HEK293 (cell line): ENCODE measurements at regions not wholly inside any gene's neighbourhood (a gene's known extent, or its start where the extent isn't known, plus 50 kb on each side); places are given as distances from the start of the nearest gene placed in this dataset.

ENCODE experiments used
- CTCF ChIA-PET: fragments of 350-600 bp; formaldehyde crosslinking; extraction: SDS; loops from one replicate; lab custom pipeline; 2021; ENCODE audit warnings: antibody characterized with exemption; lab: Yijun Ruan, JAX
- POLR2A ChIA-PET: fragments of 300-600 bp; formaldehyde crosslinking; extraction: SDS; loops from one replicate; lab custom pipeline; 2020; ENCODE audit warnings: antibody characterized with exemption, inconsistent platforms; lab: Yijun Ruan, JAX
- H3K27ac ChIP-seq: fragments of 200-500 bp; sonication (Bioruptor generic); 2 replicates; pipeline ENCODE4 v1.5.1; 2014; ENCODE audit warnings: low read depth, low read length, control low read depth, inconsistent platforms; ENCODE audit errors: extremely low read depth
- H3K36me3 ChIP-seq, 2 experiments: fragments of 200-500 bp in 1 of 2; sonication (Bioruptor generic) in 1 of 2; 1 replicate in 1 of 2; 2 replicates in 1 of 2; pipeline ENCODE4 v1.5.1; 2014 to 2017; ENCODE audit warnings: inconsistent platforms in 2 of 2, low read length in 2 of 2; ENCODE audit not compliant: control insufficient read depth in 2 of 2, insufficient read depth in 1 of 2
- H3K4me1 ChIP-seq: fragments of 200-500 bp; sonication (Bioruptor generic); 2 replicates; pipeline ENCODE4 v1.5.1; 2014; ENCODE audit warnings: mild to moderate bottlenecking, low read length, inconsistent platforms; ENCODE audit not compliant: control insufficient read depth, insufficient read depth
- H3K4me3 ChIP-seq: 2 replicates; pipeline ENCODE4 v1.5.1; 2011; ENCODE audit warnings: low read depth, mild to moderate bottlenecking, control low read depth, low read length, moderate library complexity
- H3K9me3 ChIP-seq: fragments of 200-500 bp; sonication (Bioruptor generic); 2 replicates; pipeline ENCODE4 v1.5.1; 2014; ENCODE audit warnings: low read depth, low read length, inconsistent platforms; ENCODE audit not compliant: control insufficient read depth, insufficient read depth
- AEBP2 ChIP-seq: fragments of 450-650 bp; formaldehyde crosslinking; IDR thresholded peaks from 2 replicates; pipeline ENCODE4 v1.5.1; 2016; ENCODE audit warnings: missing biosample characterization, missing genetic modification characterization, borderline replicate concordance
- CTCF ChIP-seq: fragments of 450-650 bp; formaldehyde crosslinking; IDR thresholded peaks from 2 replicates; pipeline ENCODE4 v1.5.1; 2016; ENCODE audit warnings: missing biosample characterization, missing genetic modification characterization
- EGR2 ChIP-seq: fragments of 450-650 bp; formaldehyde crosslinking; IDR thresholded peaks from 2 replicates; pipeline ENCODE4 v1.5.1; 2016; ENCODE audit warnings: low read depth, missing biosample characterization, missing genetic modification characterization
- FEZF1 ChIP-seq: fragments of 450-650 bp; formaldehyde crosslinking; IDR thresholded peaks from 2 replicates; pipeline ENCODE4 v1.5.1; 2016; ENCODE audit warnings: missing biosample characterization, missing genetic modification characterization
- GLI2 ChIP-seq: fragments of 450-650 bp; formaldehyde crosslinking; IDR thresholded peaks from 2 replicates; pipeline ENCODE4; 2017; ENCODE audit warnings: missing biosample characterization, missing genetic modification characterization, low read depth, borderline replicate concordance
- PRDM10 ChIP-seq: fragments of 450-650 bp; formaldehyde crosslinking; IDR thresholded peaks from 2 replicates; pipeline ENCODE4 v1.5.1; 2016; ENCODE audit warnings: missing biosample characterization, missing genetic modification characterization
- PRDM2 ChIP-seq: fragments of 450-650 bp; formaldehyde crosslinking; IDR thresholded peaks from 2 replicates; pipeline ENCODE4 v1.5.1; 2016; ENCODE audit warnings: missing biosample characterization, missing genetic modification characterization, borderline replicate concordance
- ZBTB26 ChIP-seq: fragments of 450-650 bp; formaldehyde crosslinking; optimal IDR thresholded peaks from 2 replicates; pipeline ENCODE3; 2016; ENCODE audit warnings: missing biosample characterization, mild to moderate bottlenecking, missing genetic modification characterization
- ZFP3 ChIP-seq: fragments of 450-650 bp; formaldehyde crosslinking; IDR thresholded peaks from 2 replicates; pipeline ENCODE4 v1.5.1; 2016; ENCODE audit warnings: low read depth, missing biosample characterization, missing genetic modification characterization
- ZNF112 ChIP-seq: fragments of 450-650 bp; formaldehyde crosslinking; IDR thresholded peaks from 2 replicates; pipeline ENCODE4 v1.5.0; 2017; ENCODE audit warnings: missing biosample characterization, missing genetic modification characterization
- ZNF121 ChIP-seq: fragments of 450-650 bp; formaldehyde crosslinking; IDR thresholded peaks from 2 replicates; pipeline ENCODE4 v1.5.1; 2016; ENCODE audit warnings: missing biosample characterization, missing genetic modification characterization
- ZNF211 ChIP-seq: fragments of 450-650 bp; formaldehyde crosslinking; IDR thresholded peaks from 2 replicates; pipeline ENCODE4 v1.5.1; 2016; ENCODE audit warnings: low read depth, missing biosample characterization, missing genetic modification characterization
- ZNF223 ChIP-seq: fragments of 450-650 bp; formaldehyde crosslinking; IDR thresholded peaks from 2 replicates; pipeline ENCODE4 v1.5.1; 2016; ENCODE audit warnings: missing biosample characterization, missing genetic modification characterization
- ZNF423 ChIP-seq: fragments of 450-650 bp; formaldehyde crosslinking; IDR thresholded peaks from 2 replicates; pipeline ENCODE4 v1.5.1; 2016; ENCODE audit warnings: missing biosample characterization, missing genetic modification characterization
- ZNF433 ChIP-seq: fragments of 450-650 bp; formaldehyde crosslinking; IDR thresholded peaks from 2 replicates; pipeline ENCODE4 v1.5.1; 2016; ENCODE audit warnings: missing biosample characterization, missing genetic modification characterization, low read depth
- ZNF558 ChIP-seq: fragments of 450-650 bp; formaldehyde crosslinking; IDR thresholded peaks from 2 replicates; pipeline ENCODE4 v1.5.1; 2016; ENCODE audit warnings: missing biosample characterization, missing genetic modification characterization
- ZNF704 ChIP-seq: fragments of 450-650 bp; formaldehyde crosslinking; IDR thresholded peaks from 2 replicates; pipeline ENCODE4 v1.5.1; 2016; ENCODE audit warnings: missing biosample characterization, missing genetic modification characterization
- ZSCAN5A ChIP-seq: fragments of 450-650 bp; formaldehyde crosslinking; IDR thresholded peaks from 2 replicates; pipeline ENCODE4 v1.5.1; 2016; ENCODE audit warnings: missing biosample characterization, missing genetic modification characterization

- Histone ChIP-seq H3K36me3 (no peaks in the 10 kb centered on the region), H3K4me3 (no peak overlapping the region), H3K9me3 (no peaks in the 10 kb centered on the region), H3K4me1 (no peaks in the 10 kb centered on the region), H3K27ac (no peak overlapping the region)
- ChIA-PET POLR2A (no interaction called here), CTCF (no interaction called here)
- no peak for TF ChIP-seq ZNF121
- TF ChIP-seq GLI2 (tag by site-specific recombination), result no peak
- TF ChIP-seq PRDM10 (tag by site-specific recombination), result no peak
- TF ChIP-seq ZNF211 (tag by site-specific recombination), result no peak
- TF ChIP-seq CTCF (tag by site-specific recombination), result no peak
Measured at GRCh38 chr2:207446653-207447052, 83.1 kb upstream of the CREB1 start.

GRCh38 chr2:207448006-207448405 is 81.8 kb upstream of the CREB1 start:
- ChIA-PET CTCF (interaction anchor here (0.7 to 1.0 kb wide), 2 partner anchors 26 to 525 kb away, joined by 3 read pairs; no protein-coding TSS in a partner anchor), POLR2A (no interaction called here)
- H3K36me3 ChIP-seq, result no peaks in the 10 kb centered on the region
- H3K9me3 ChIP-seq, result no peaks in the 10 kb centered on the region
- no peaks in the 10 kb centered on the region for H3K4me1 ChIP-seq
- H3K4me3 ChIP-seq, result no peak overlapping the region
- no peak overlapping the region for H3K27ac ChIP-seq
- no peak for TF ChIP-seq ZNF558 (tag by site-specific recombination)
- no peak for TF ChIP-seq ZBTB26 (tag by site-specific recombination)
- TF ChIP-seq ZNF423 (tag by site-specific recombination), result no peak
- TF ChIP-seq ZNF433 (tag by site-specific recombination), result no peak
- TF ChIP-seq AEBP2 (tag by site-specific recombination), result no peak
- no peak for TF ChIP-seq ZNF704
- no peak for TF ChIP-seq ZSCAN5A (tag by site-specific recombination)
- TF ChIP-seq ZNF112 (tag by site-specific recombination), result no peak
- no peak for TF ChIP-seq ZNF223 (tag by site-specific recombination)
- TF ChIP-seq PRDM2 (tag by site-specific recombination), result no peak
- TF ChIP-seq FEZF1 (tag by site-specific recombination), result no peak
- TF ChIP-seq EGR2 (tag by site-specific recombination), result no peak
- no peak for TF ChIP-seq ZFP3 (tag by site-specific recombination)
